Liver (tissue), 3 donors: ENCODE measurements at regions not wholly inside any gene's neighbourhood (a gene's known extent, or its start where the extent isn't known, plus 50 kb on each side); places are given as distances from the start of the nearest gene placed in this dataset.

ENCODE experiments used
- EGR1 ChIP-seq, 2 donors: IDR thresholded peaks; 2 replicates each; pipeline ENCODE4 v1.6.1; 2016 to 2018; ENCODE audit warnings: antibody characterized with exemption in 2 of 2, low read depth in 2 of 2
- FOXA1 ChIP-seq: IDR thresholded peaks from 2 replicates; pipeline ENCODE4 v1.6.1; 2016; ENCODE audit warnings: antibody characterized with exemption
- HNF4A ChIP-seq, 2 donors: conservative IDR thresholded peaks; 2 replicates each; pipeline ENCODE4 v1.6.1; 2016; ENCODE audit warnings: antibody characterized with exemption in 2 of 2, mild to moderate bottlenecking in 2 of 2
- RAD21 ChIP-seq, 2 donors: IDR thresholded peaks; 2 replicates each; pipeline ENCODE4 v1.6.1; 2016; ENCODE audit warnings: antibody characterized with exemption in 2 of 2, mild to moderate bottlenecking in 2 of 2
- RXRA ChIP-seq, 2 donors: IDR thresholded peaks; 2 replicates each; pipeline ENCODE4 v1.6.1; 2017 to 2018; ENCODE audit warnings: antibody characterized with exemption in 2 of 2, mild to moderate bottlenecking in 1 of 2
- TAF1 ChIP-seq: conservative IDR thresholded peaks from 2 replicates; pipeline ENCODE4 v1.6.1; 2016; ENCODE audit warnings: antibody characterized with exemption, mild to moderate bottlenecking
- ZBTB33 ChIP-seq: IDR thresholded peaks from 2 replicates; pipeline ENCODE4 v1.6.1; 2016; ENCODE audit warnings: antibody characterized with exemption
- TF ChIP-seq, protein P1 (sequence below): fragments of 150-350 bp; IDR thresholded peaks from 2 replicates; pipeline ENCODE4 v1.5.1; 2017; ENCODE audit warnings: improper control_type of control experiment, low read depth, low read length; ENCODE audit not compliant: missing input control
- TF ChIP-seq, protein P2 (sequence below): IDR thresholded peaks from 2 replicates; pipeline ENCODE4 v1.6.1; 2016; ENCODE audit warnings: antibody characterized with exemption
- TF ChIP-seq, protein P3 (sequence below): IDR thresholded peaks from 2 replicates; pipeline ENCODE4 v1.6.1; 2016; ENCODE audit warnings: antibody characterized with exemption
- donor health status: healthy.
- donor health status: healthy.

GRCh38 chr1:56174176-56174885 lies 405.0 kb downstream of the PLPP3 start:
- TF ChIP-seq, protein P1, sequence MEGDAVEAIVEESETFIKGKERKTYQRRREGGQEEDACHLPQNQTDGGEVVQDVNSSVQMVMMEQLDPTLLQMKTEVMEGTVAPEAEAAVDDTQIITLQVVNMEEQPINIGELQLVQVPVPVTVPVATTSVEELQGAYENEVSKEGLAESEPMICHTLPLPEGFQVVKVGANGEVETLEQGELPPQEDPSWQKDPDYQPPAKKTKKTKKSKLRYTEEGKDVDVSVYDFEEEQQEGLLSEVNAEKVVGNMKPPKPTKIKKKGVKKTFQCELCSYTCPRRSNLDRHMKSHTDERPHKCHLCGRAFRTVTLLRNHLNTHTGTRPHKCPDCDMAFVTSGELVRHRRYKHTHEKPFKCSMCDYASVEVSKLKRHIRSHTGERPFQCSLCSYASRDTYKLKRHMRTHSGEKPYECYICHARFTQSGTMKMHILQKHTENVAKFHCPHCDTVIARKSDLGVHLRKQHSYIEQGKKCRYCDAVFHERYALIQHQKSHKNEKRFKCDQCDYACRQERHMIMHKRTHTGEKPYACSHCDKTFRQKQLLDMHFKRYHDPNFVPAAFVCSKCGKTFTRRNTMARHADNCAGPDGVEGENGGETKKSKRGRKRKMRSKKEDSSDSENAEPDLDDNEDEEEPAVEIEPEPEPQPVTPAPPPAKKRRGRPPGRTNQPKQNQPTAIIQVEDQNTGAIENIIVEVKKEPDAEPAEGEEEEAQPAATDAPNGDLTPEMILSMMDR = no peak
- TF ChIP-seq TAF1 = no peak
- no peak for TF ChIP-seq HNF4A (conservative IDR thresholded peaks at IDR 0.05)
- no peak for TF ChIP-seq RAD21 (IDR thresholded peaks at IDR 0.05)
- TF ChIP-seq EGR1 (IDR thresholded peaks at IDR 0.05; ENCODE audit: low read depth in 2 of 2) = no peak
- TF ChIP-seq, protein P2, sequence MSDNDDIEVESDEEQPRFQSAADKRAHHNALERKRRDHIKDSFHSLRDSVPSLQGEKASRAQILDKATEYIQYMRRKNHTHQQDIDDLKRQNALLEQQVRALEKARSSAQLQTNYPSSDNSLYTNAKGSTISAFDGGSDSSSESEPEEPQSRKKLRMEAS = no peak
- TF ChIP-seq FOXA1 = no peak
- TF ChIP-seq RXRA (IDR thresholded peaks at IDR 0.05) = no peak
- no peak for TF ChIP-seq ZBTB33
- TF ChIP-seq, protein P3, sequence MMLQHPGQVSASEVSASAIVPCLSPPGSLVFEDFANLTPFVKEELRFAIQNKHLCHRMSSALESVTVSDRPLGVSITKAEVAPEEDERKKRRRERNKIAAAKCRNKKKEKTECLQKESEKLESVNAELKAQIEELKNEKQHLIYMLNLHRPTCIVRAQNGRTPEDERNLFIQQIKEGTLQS = no peak
